ENCODE measurements at regions not wholly inside any gene's neighbourhood (a gene's known extent, or its start where the extent isn't known, plus 50 kb on each side); places are given as distances from the start of the nearest gene placed in this dataset.

DNA sequence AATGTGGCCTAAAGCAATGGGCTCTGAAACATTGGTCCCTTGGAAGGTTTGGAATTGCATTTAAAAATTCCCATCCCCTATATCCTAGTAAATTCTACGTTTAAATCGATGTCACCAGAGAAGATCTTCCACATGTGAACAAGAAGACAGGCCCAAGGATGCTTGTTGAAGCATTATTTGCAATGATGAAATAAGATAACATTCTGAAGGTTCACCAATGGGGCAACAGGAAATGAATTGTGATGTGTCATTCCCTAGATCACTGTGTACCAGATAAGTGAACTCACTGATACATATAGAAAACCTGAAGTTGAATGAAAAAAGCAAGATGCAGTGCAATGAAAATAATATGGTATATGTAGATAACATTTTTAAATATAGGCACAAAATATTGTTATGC, 464.3 kb upstream of the BTBD3 start:
- peaks cover 2% of the 10 kb centered on the region for H3K9me3 Mint-ChIP-seq (ENCODE audit: low read depth, unreplicated experiment)
- no peaks in the 10 kb centered on the region for H3K36me3 Mint-ChIP-seq (ENCODE audit: insufficient read depth, unreplicated experiment)
- no peak for DNase-seq
- CTCF ChIA-PET: no interaction called here
- BruUV-seq (replicated peaks): no TSS peak
- TF ChIP-seq, protein P1, sequence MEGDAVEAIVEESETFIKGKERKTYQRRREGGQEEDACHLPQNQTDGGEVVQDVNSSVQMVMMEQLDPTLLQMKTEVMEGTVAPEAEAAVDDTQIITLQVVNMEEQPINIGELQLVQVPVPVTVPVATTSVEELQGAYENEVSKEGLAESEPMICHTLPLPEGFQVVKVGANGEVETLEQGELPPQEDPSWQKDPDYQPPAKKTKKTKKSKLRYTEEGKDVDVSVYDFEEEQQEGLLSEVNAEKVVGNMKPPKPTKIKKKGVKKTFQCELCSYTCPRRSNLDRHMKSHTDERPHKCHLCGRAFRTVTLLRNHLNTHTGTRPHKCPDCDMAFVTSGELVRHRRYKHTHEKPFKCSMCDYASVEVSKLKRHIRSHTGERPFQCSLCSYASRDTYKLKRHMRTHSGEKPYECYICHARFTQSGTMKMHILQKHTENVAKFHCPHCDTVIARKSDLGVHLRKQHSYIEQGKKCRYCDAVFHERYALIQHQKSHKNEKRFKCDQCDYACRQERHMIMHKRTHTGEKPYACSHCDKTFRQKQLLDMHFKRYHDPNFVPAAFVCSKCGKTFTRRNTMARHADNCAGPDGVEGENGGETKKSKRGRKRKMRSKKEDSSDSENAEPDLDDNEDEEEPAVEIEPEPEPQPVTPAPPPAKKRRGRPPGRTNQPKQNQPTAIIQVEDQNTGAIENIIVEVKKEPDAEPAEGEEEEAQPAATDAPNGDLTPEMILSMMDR (IDR thresholded peaks at IDR 0.05; ENCODE audit: unreplicated experiment): no peak
- H3K27me3 Mint-ChIP-seq (ENCODE audit: unreplicated experiment): no peaks in the 10 kb centered on the region
- intact Hi-C loops (cut with micrococcal nuclease; ENCODE audit: unreplicated experiment): loop anchor here (10.0 kb wide), 1 partner anchor 179 kb away; no protein-coding TSS in a partner anchor
- H3K27ac Mint-ChIP-seq (ENCODE audit: unreplicated experiment): no peak overlapping the region
- no peak overlapping the region for H3K4me3 Mint-ChIP-seq (ENCODE audit: low read depth, unreplicated experiment)
- H3K4me1 Mint-ChIP-seq (ENCODE audit: low read depth, unreplicated experiment): peaks cover 43% of the 10 kb centered on the region

DNA sequence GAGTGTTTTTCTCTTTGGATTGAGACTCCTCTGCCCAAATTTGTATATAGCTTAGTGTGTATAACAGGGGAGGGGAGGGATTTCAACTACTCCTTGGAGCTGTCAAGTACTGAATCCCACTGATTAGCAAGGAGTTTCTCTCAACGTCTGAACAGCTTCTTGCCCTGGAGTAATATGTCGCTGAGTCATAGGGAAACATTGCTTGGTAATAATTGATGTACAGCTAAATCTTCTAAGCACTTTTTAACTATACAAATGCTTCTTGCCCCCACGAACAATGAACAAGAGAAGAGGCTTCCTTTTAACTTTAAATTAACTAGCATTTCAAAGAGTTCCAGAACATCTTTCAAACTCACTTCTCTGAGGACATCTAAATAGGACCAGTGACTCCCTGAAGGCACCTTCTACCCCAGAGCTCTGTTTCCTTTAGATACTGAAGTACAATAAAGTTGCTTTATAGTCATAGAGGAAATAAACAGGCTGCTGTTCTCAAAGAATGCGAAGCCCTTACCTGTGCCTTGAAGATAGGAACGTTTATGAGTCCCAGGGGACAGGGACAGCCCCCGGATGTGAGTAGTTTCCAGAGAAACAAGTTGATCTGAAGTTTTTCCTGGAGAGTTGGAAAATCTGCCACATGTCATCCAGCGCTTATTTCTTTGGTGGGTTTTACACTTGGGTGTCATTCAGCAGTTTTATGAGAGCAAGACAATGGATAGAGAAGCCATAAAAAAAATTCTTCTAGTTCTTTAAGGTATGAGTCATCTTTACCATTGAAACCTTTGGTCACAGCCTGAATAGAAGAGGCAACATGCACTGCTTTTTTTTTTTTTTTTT, 462.5 kb upstream of the BTBD3 start:
- CTCF ChIA-PET: interaction anchor here (0.5 to 0.7 kb wide), 3 partner anchors 188 to 900 kb away, joined by 6 to 15 read pairs (median 9); no protein-coding TSS in a partner anchor
- Mint-ChIP-seq H3K36me3 (ENCODE audit: insufficient read depth, unreplicated experiment) (no peaks in the 10 kb centered on the region), H3K27ac (ENCODE audit: unreplicated experiment) (peak overlapping the region; percentile 90), H3K4me3 (ENCODE audit: low read depth, unreplicated experiment) (peak overlapping the region; percentile 29), H3K27me3 (ENCODE audit: unreplicated experiment) (no peaks in the 10 kb centered on the region), H3K4me1 (ENCODE audit: low read depth, unreplicated experiment) (peaks cover 43% of the 10 kb centered on the region), H3K9me3 (ENCODE audit: low read depth, unreplicated experiment) (no peaks in the 10 kb centered on the region)
- TSS peak; percentile 80 for BruUV-seq (replicated peaks)
- TF ChIP-seq, protein P1 (IDR thresholded peaks at IDR 0.05; ENCODE audit: unreplicated experiment): no peak
- peak; percentile 19 for DNase-seq
- intact Hi-C loops (cut with micrococcal nuclease; ENCODE audit: unreplicated experiment): loop anchor here (5.0 to 10.0 kb wide), 2 partner anchors 87 to 180 kb away; no protein-coding TSS in a partner anchor

DNA sequence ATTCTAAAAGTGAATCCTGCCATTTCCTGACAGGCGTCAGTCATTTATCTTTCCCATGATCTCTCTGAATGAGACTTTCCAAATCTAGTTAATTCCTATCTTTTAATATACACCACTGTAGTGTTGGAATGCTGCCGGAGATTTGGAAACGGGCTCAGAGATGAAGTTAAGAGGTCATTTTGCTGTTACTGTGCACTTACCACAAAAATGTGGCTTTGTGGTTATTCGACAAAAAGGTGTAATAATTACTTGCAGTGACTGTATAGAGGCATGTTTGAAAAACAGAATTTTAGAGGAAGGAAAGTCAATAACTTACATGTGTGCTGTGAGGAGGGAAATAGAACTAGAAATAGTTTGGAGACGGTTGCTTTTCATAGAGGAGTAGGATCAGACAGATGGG, 460.2 kb upstream of the BTBD3 start:
- no peak for DNase-seq
- H3K27ac Mint-ChIP-seq (ENCODE audit: unreplicated experiment): peak overlapping the region; percentile 56
- TF ChIP-seq, protein P1 (IDR thresholded peaks at IDR 0.05; ENCODE audit: unreplicated experiment): no peak
- H3K4me1 Mint-ChIP-seq (ENCODE audit: low read depth, unreplicated experiment): peaks cover 40% of the 10 kb centered on the region
- H3K27me3 Mint-ChIP-seq (ENCODE audit: unreplicated experiment): no peaks in the 10 kb centered on the region
- intact Hi-C loops (cut with micrococcal nuclease; ENCODE audit: unreplicated experiment): loop anchor here (5.0 to 10.0 kb wide), 2 partner anchors 85 to 183 kb away; no protein-coding TSS in a partner anchor
- no peak overlapping the region for H3K4me3 Mint-ChIP-seq (ENCODE audit: low read depth, unreplicated experiment)
- no peaks in the 10 kb centered on the region for H3K36me3 Mint-ChIP-seq (ENCODE audit: insufficient read depth, unreplicated experiment)
- no TSS peak for BruUV-seq (replicated peaks)
- no peaks in the 10 kb centered on the region for H3K9me3 Mint-ChIP-seq (ENCODE audit: low read depth, unreplicated experiment)
- CTCF ChIA-PET: no interaction called here

DNA sequence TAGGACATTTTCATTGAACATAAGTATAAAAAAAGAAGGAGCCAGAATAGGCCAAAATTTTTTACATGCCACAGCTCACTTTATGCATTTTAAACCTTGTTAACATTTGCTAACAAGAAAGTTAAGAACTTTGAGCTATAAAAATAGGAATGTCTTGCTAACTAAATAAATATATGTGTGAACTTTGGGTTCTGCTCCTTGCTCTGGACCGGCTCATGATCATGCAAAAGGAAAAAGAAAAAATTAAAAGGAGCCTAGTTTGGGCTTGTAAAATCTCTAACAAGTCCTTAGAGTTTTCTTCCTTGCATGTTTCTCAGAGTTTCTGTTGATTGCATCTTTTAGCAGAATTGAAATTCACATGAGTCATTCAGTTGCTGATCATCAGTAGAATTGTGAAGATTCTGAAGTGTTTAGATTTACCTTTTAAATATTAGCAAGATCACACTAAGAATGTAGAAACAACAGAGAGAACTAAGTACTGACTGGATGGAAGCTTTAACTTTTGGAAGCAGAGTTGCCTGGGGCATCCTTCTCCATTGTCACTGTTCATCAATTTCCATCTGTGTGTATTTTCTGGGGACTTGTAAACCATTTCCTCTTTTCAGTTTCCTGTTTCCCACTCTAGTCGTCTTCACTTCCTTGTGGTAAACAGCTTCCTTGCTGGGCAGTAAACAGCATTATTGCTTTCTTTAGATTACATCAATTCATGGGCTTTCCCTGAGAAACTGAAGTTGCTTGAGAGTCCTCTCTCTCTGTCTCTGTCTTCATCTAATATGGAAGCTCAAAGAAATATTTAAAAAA, 458.4 kb upstream of the BTBD3 start:
- DNase-seq: no peak
- H3K27me3 Mint-ChIP-seq (ENCODE audit: unreplicated experiment): no peaks in the 10 kb centered on the region
- H3K27ac Mint-ChIP-seq (ENCODE audit: unreplicated experiment): no peak overlapping the region
- peaks cover 23% of the 10 kb centered on the region for H3K4me1 Mint-ChIP-seq (ENCODE audit: low read depth, unreplicated experiment)
- no TSS peak for BruUV-seq (replicated peaks)
- no peak overlapping the region for H3K4me3 Mint-ChIP-seq (ENCODE audit: low read depth, unreplicated experiment)
- CTCF ChIA-PET: no interaction called here
- TF ChIP-seq, protein P1 (IDR thresholded peaks at IDR 0.05; ENCODE audit: unreplicated experiment): no peak
- intact Hi-C loops (cut with micrococcal nuclease; ENCODE audit: unreplicated experiment): loop anchor here (5.0 to 10.0 kb wide), 2 partner anchors 83 to 184 kb away; no protein-coding TSS in a partner anchor
- H3K9me3 Mint-ChIP-seq (ENCODE audit: low read depth, unreplicated experiment): no peaks in the 10 kb centered on the region
- H3K36me3 Mint-ChIP-seq (ENCODE audit: insufficient read depth, unreplicated experiment): no peaks in the 10 kb centered on the region

All from Calu3 (cell line).